HCT116 (cell line): ENCODE measurements at regions not wholly inside any gene's neighbourhood (a gene's known extent, or its start where the extent isn't known, plus 50 kb on each side); places are given as distances from the start of the nearest gene placed in this dataset.

Experiments
- ATAC-seq: fragments of 200-7000 bp; cut with Tn5 transposase; 2 replicates; pipeline ENCODE4 v1.9.1; 2020; ENCODE audit warnings: mild to moderate bottlenecking, moderate library complexity
- BruUV-seq: library from RNA; stranded (reverse); fragments of 400-500 nt; replicated peaks from 2 replicates; lab custom pipeline; 2021; lab: Mats Ljungman, UMichigan
- CTCF ChIA-PET: fragments of 300-600 bp; sonication (Branson Sonifier 250); formaldehyde crosslinking; loops from one replicate; lab custom pipeline; 2021; ENCODE audit warnings: antibody characterized with exemption; lab: Charles Lee
- POLR2A ChIA-PET: fragments of 300-600, 350-600 bp; sonication (Branson Sonifier 250); formaldehyde crosslinking; loops from one replicate; lab custom pipeline; 2021; ENCODE audit warnings: antibody characterized with exemption; lab: Charles Lee
- RAD21 ChIA-PET, 2 experiments: fragments of 300-600 bp; sonication (Branson Sonifier 250); formaldehyde crosslinking; loops; one replicate each; lab custom pipeline; 2023; ENCODE audit warnings: low total read pairs in 2 of 2; ENCODE audit not compliant: uncharacterized antibody in 2 of 2, unreplicated experiment in 2 of 2, low non-redundant PET in 1 of 2; lab: Charles Lee
- DNase-seq: peaks from one replicate; pipeline ENCODE4 v3.0.0-alpha.2; 2010; ENCODE audit warnings: low read depth, low spot score
- H2AFZ ChIP-seq: fragments of 200-600 bp; shearing (Covaris generic), sonication (generic); 2 replicates; pipeline ENCODE4 v1.6.1; 2017; ENCODE audit warnings: low read depth, mixed run types, mixed read lengths, antibody characterized with exemption, low read length; ENCODE audit not compliant: poor library complexity, severe bottlenecking
- H3K27ac ChIP-seq: 2 replicates; pipeline ENCODE4 v1.5.1; 2012; ENCODE audit warnings: low read depth, low read length
- H3K27me3 ChIP-seq: fragments of 200-600 bp; sonication (generic); 2 replicates; pipeline ENCODE4 v1.6.1; 2016; ENCODE audit warnings: mixed run types, low read length, mixed read lengths; ENCODE audit not compliant: insufficient read depth
- H3K36me3 ChIP-seq, 2 experiments: fragments of 200-500 bp in 1 of 2; fragments of 200-600 bp in 1 of 2; sonication (Bioruptor generic) in 1 of 2; sonication (generic) in 1 of 2; 2 replicates each; pipeline versions ENCODE4 v1.5.1 to v1.6.1; 2014 to 2016; ENCODE audit warnings: low read length in 2 of 2, inconsistent platforms in 1 of 2, mixed read lengths in 1 of 2, mixed run types in 1 of 2; ENCODE audit not compliant: insufficient read depth in 2 of 2, control insufficient read depth in 1 of 2
- H3K4me1 ChIP-seq, 2 experiments: fragments of 200-600 bp in 1 of 2; sonication (generic) in 1 of 2; 2 replicates each; pipeline versions ENCODE4 v1.5.1 to v1.6.1; 2012 to 2017; ENCODE audit warnings: low read length in 2 of 2, inconsistent platforms in 1 of 2, mild to moderate bottlenecking in 1 of 2, mixed read lengths in 1 of 2, mixed run types in 1 of 2, moderate library complexity in 1 of 2; ENCODE audit not compliant: insufficient read depth in 2 of 2, control insufficient read depth in 1 of 2
- H3K4me2 ChIP-seq: fragments of 200-600 bp; sonication (generic); 2 replicates; pipeline ENCODE4 v1.6.1; 2017; ENCODE audit warnings: mixed run types, low read length, mixed read lengths
- H3K4me3 ChIP-seq, 2 experiments: fragments of 200-600 bp in 1 of 2; sonication (generic) in 1 of 2; replicated peaks in 1 of 2; 2 replicates each; pipeline ENCODE4 v1.5.1; 2011 to 2016; ENCODE audit warnings: low read length in 2 of 2, control low read depth in 1 of 2, low read depth in 1 of 2, mild to moderate bottlenecking in 1 of 2, mixed read lengths in 1 of 2, mixed run types in 1 of 2
- H3K79me2 ChIP-seq: fragments of 200-600 bp; sonication (generic); 2 replicates; pipeline ENCODE4 v1.6.1; 2017; ENCODE audit warnings: mild to moderate bottlenecking, mixed run types, low read length, moderate library complexity, mixed read lengths; ENCODE audit not compliant: insufficient read depth
- H3K9ac ChIP-seq: fragments of 200-600 bp; sonication (generic); 2 replicates; pipeline ENCODE4 v1.6.1; 2016; ENCODE audit warnings: low read length, mixed read lengths
- H3K9me2 ChIP-seq: fragments of 200-600 bp; sonication (generic), shearing (Covaris generic); 2 replicates; pipeline ENCODE4 v1.6.1; 2017; ENCODE audit warnings: mixed run types, mild to moderate bottlenecking, moderate library complexity; ENCODE audit not compliant: insufficient read depth
- H3K9me3 ChIP-seq, 2 experiments: fragments of 200-500 bp in 1 of 2; fragments of 200-600 bp in 1 of 2; sonication (Bioruptor generic) in 1 of 2; sonication (generic) in 1 of 2; 2 replicates each; pipeline ENCODE4 v1.6.1; 2014 to 2017; ENCODE audit warnings: low read length in 2 of 2, mixed read lengths in 2 of 2, inconsistent platforms in 1 of 2, low read depth in 1 of 2, mild to moderate bottlenecking in 1 of 2, mixed run types in 1 of 2, moderate library complexity in 1 of 2; ENCODE audit not compliant: control insufficient read depth in 1 of 2, insufficient read depth in 1 of 2
- H4K20me1 ChIP-seq: fragments of 200-600 bp; sonication (generic), shearing (Covaris generic); 2 replicates; pipeline ENCODE4 v1.6.1; 2017; ENCODE audit warnings: mixed run types, mild to moderate bottlenecking, moderate library complexity; ENCODE audit not compliant: insufficient read depth
- CBX3 ChIP-seq: IDR thresholded peaks from 2 replicates; pipeline ENCODE4 v1.6.1; 2012; ENCODE audit warnings: low read depth
- CEBPB ChIP-seq: IDR thresholded peaks from 2 replicates; pipeline ENCODE4 v1.6.1; 2012; ENCODE audit warnings: low read depth
- EGR1 ChIP-seq: IDR thresholded peaks from 2 replicates; pipeline ENCODE4 v1.6.1; 2012; ENCODE audit warnings: low read depth
- ELF1 ChIP-seq: IDR thresholded peaks from 2 replicates; pipeline ENCODE4 v1.6.1; 2012; ENCODE audit warnings: low read depth, borderline replicate concordance
- EZH2 ChIP-seq: fragments of 200-600 bp; sonication (generic); IDR thresholded peaks from 2 replicates; pipeline ENCODE4 v1.6.1; 2017; ENCODE audit warnings: antibody characterized with exemption, mixed run types
- EZH2phosphoT487 ChIP-seq: fragments of 200-600 bp; IDR thresholded peaks from 2 replicates; pipeline ENCODE4 v1.6.1; 2018; ENCODE audit warnings: antibody characterized with exemption, borderline replicate concordance
- FOSL1 ChIP-seq: IDR thresholded peaks from 2 replicates; pipeline ENCODE4 v1.6.1; 2012; ENCODE audit warnings: low read depth
- POLR2A ChIP-seq: IDR thresholded peaks from 2 replicates; pipeline ENCODE4 v1.7.0; 2011; ENCODE audit warnings: borderline replicate concordance; ENCODE audit not compliant: insufficient read depth, insufficient read length; ENCODE audit errors: extremely low read depth
- RAD21 ChIP-seq: IDR thresholded peaks from 2 replicates; pipeline ENCODE4 v1.6.1; 2012; ENCODE audit warnings: low read depth, mild to moderate bottlenecking
- SP1 ChIP-seq: IDR thresholded peaks from 2 replicates; pipeline ENCODE4 v1.6.1; 2012; ENCODE audit warnings: low read depth
- TCF7L2 ChIP-seq: IDR thresholded peaks from 2 replicates; pipeline ENCODE4 v1.7.0; 2011; ENCODE audit warnings: borderline replicate concordance, inconsistent platforms; ENCODE audit not compliant: insufficient read depth, insufficient read length; ENCODE audit errors: extremely low read depth
- YY1 ChIP-seq: IDR thresholded peaks from 2 replicates; pipeline ENCODE4 v1.6.1; 2011; ENCODE audit warnings: low read length, low read depth, moderate library complexity, mild to moderate bottlenecking; ENCODE audit not compliant: insufficient replicate concordance; ENCODE audit errors: extremely low read depth
- ZFX ChIP-seq: fragments of 450-650 bp; IDR thresholded peaks from 2 replicates; pipeline ENCODE4 v1.6.1; 2017
- ZNF274 ChIP-seq: fragments of 200-500 bp; sonication (Bioruptor generic); IDR thresholded peaks from 2 replicates; pipeline ENCODE4 v1.6.1; 2014; ENCODE audit warnings: mild to moderate bottlenecking, low read depth, low read length, inconsistent platforms
- intact Hi-C: fragments of 100-400 bp; cut with micrococcal nuclease; formaldehyde crosslinking; loops from 2 replicates; pipeline ENCODE4 v1.10.0; 2022
- TF ChIP-seq, protein P1 (sequence below): IDR thresholded peaks from 2 replicates; pipeline ENCODE4 v1.6.1; 2011; ENCODE audit warnings: mild to moderate bottlenecking, low read length, moderate library complexity; ENCODE audit not compliant: insufficient replicate concordance; ENCODE audit errors: extremely low read depth
- TF ChIP-seq, protein P2 (sequence below): IDR thresholded peaks from 2 replicates; pipeline ENCODE4 v1.6.1; 2012
- TF ChIP-seq, protein P3 (sequence below), 3 experiments: fragments of 200-600 bp in 1 of 3; sonication (generic) in 1 of 3; IDR thresholded peaks in 2 of 3; conservative IDR thresholded peaks in 1 of 3; 2 replicates each; pipeline ENCODE4 v1.5.1; 2012 to 2017; ENCODE audit warnings: low read depth in 2 of 3, low read length in 2 of 3, antibody characterized with exemption in 1 of 3, borderline replicate concordance in 1 of 3, control low read depth in 1 of 3, mild to moderate bottlenecking in 1 of 3, mixed read lengths in 1 of 3, mixed run types in 1 of 3, moderate library complexity in 1 of 3; ENCODE audit not compliant: insufficient read depth in 1 of 3

DNA sequence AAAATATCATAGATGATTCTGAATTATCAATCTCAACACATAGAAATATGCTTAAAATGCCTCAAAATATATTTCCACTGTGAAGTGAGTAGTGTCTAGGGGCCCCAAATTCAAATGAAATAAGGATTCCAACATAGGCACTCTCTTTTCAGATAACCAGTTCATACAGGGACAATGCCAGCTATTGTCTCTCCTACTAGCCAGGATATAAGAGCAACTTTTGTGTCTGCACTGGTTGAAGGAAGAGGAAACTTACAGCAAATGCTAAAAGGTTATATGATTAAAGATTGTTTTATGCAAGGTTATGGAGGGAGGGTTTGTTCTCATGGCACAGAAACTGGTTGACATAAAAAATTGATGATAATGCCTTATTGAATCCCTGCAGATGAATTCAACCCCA, 579.4 kb upstream of the ALCAM start:
- CTCF ChIA-PET, result no interaction called here
- intact Hi-C loops, result no loop called here

More for the DNA sequence above, 579.4 kb upstream of the ALCAM start:
- H4K20me1 ChIP-seq, result no peaks in the 10 kb centered on the region
- no peaks in the 10 kb centered on the region for H3K9me3 ChIP-seq
- H3K4me2 ChIP-seq, result no peak overlapping the region
- H3K4me1 ChIP-seq, result no peaks in the 10 kb centered on the region
- ChIA-PET POLR2A (no interaction called here), RAD21 (no interaction called here)
- no peak overlapping the region for H2AFZ ChIP-seq
- no peak overlapping the region for H3K4me3 ChIP-seq
- ATAC-seq (no peak), DNase-seq (no peak)
- H3K9ac ChIP-seq, result no peak overlapping the region
- H3K9me2 ChIP-seq, result no peaks in the 10 kb centered on the region
- no peaks in the 10 kb centered on the region for H3K36me3 ChIP-seq
- H3K27ac ChIP-seq, result no peak overlapping the region
- TF ChIP-seq ELF1 (no peak), CEBPB (no peak), YY1 (no peak), EZH2 (no peak), EZH2phosphoT487 (no peak), CBX3 (no peak), ZFX (no peak), EGR1 (no peak), RAD21 (no peak), ZNF274 (no peak), POLR2A (no peak), TCF7L2 (no peak), SP1 (no peak), FOSL1 (no peak)
- TF ChIP-seq, protein P1, sequence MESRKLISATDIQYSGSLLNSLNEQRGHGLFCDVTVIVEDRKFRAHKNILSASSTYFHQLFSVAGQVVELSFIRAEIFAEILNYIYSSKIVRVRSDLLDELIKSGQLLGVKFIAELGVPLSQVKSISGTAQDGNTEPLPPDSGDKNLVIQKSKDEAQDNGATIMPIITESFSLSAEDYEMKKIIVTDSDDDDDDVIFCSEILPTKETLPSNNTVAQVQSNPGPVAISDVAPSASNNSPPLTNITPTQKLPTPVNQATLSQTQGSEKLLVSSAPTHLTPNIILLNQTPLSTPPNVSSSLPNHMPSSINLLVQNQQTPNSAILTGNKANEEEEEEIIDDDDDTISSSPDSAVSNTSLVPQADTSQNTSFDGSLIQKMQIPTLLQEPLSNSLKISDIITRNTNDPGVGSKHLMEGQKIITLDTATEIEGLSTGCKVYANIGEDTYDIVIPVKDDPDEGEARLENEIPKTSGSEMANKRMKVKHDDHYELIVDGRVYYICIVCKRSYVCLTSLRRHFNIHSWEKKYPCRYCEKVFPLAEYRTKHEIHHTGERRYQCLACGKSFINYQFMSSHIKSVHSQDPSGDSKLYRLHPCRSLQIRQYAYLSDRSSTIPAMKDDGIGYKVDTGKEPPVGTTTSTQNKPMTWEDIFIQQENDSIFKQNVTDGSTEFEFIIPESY, result no peak
- TF ChIP-seq, protein P2, sequence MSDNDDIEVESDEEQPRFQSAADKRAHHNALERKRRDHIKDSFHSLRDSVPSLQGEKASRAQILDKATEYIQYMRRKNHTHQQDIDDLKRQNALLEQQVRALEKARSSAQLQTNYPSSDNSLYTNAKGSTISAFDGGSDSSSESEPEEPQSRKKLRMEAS, result no peak
- TF ChIP-seq, protein P3, sequence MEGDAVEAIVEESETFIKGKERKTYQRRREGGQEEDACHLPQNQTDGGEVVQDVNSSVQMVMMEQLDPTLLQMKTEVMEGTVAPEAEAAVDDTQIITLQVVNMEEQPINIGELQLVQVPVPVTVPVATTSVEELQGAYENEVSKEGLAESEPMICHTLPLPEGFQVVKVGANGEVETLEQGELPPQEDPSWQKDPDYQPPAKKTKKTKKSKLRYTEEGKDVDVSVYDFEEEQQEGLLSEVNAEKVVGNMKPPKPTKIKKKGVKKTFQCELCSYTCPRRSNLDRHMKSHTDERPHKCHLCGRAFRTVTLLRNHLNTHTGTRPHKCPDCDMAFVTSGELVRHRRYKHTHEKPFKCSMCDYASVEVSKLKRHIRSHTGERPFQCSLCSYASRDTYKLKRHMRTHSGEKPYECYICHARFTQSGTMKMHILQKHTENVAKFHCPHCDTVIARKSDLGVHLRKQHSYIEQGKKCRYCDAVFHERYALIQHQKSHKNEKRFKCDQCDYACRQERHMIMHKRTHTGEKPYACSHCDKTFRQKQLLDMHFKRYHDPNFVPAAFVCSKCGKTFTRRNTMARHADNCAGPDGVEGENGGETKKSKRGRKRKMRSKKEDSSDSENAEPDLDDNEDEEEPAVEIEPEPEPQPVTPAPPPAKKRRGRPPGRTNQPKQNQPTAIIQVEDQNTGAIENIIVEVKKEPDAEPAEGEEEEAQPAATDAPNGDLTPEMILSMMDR (IDR thresholded peaks at IDR 0.05 in 2 of 3, conservative IDR thresholded peaks at IDR 0.05 in 1 of 3; ENCODE audit: borderline replicate concordance in 1 of 3, insufficient read depth in 1 of 3, low read depth in 2 of 3, low read length in 2 of 3), result no peak
- no peaks in the 10 kb centered on the region for H3K79me2 ChIP-seq
- no peaks in the 10 kb centered on the region for H3K27me3 ChIP-seq
- no TSS peak for BruUV-seq
